ENCODE measurements at regions not wholly inside any gene's neighbourhood (a gene's known extent, or its start where the extent isn't known, plus 50 kb on each side); places are given as distances from the start of the nearest gene placed in this dataset.

- DNase-seq, result no peak
Observed at GRCh38 chr5:123827811-123828210, 315.8 kb downstream of the CSNK1G3 start.

GRCh38 chr5:123819833-123820232 is 307.9 kb downstream of the CSNK1G3 start:
- DNase-seq, result no peak

GRCh38 chr5:123819386-123819785 is 307.4 kb downstream of the CSNK1G3 start:
- no peak for DNase-seq

- no peak for DNase-seq
Observed at GRCh38 chr5:123817267-123817666, 305.3 kb downstream of the CSNK1G3 start.

- no peak for DNase-seq
Observed at GRCh38 chr5:123814801-123815470, 303.0 kb downstream of the CSNK1G3 start.

GRCh38 chr5:123813937-123814624 is 302.1 kb downstream of the CSNK1G3 start:
- no peak for DNase-seq

GRCh38 chr5:123813264-123813663 is 301.3 kb downstream of the CSNK1G3 start:
- no peak for DNase-seq

- no peak for DNase-seq
Observed at GRCh38 chr5:123811831-123812230, 299.9 kb downstream of the CSNK1G3 start.

- DNase-seq, result no peak
Observed at GRCh38 chr5:123810746-123811340, 298.9 kb downstream of the CSNK1G3 start.

GRCh38 chr5:123810253-123810652 is 298.3 kb downstream of the CSNK1G3 start:
- no peak for DNase-seq

- DNase-seq, result no peak
Observed at GRCh38 chr5:123809594-123810221, 297.7 kb downstream of the CSNK1G3 start.

- no peak for DNase-seq
Observed at GRCh38 chr5:123808461-123809380, 296.7 kb downstream of the CSNK1G3 start.

GRCh38 chr5:123807177-123807945 is 295.4 kb downstream of the CSNK1G3 start:
- DNase-seq, result no peak

GRCh38 chr5:123806644-123807043 is 294.7 kb downstream of the CSNK1G3 start:
- no peak for DNase-seq

- DNase-seq, result no peak
Observed at GRCh38 chr5:123805300-123805699, 293.3 kb downstream of the CSNK1G3 start.

GRCh38 chr5:123803359-123803758 is 291.4 kb downstream of the CSNK1G3 start:
- DNase-seq, result no peak

- no peak for DNase-seq
Observed at GRCh38 chr5:123802298-123802951, 290.4 kb downstream of the CSNK1G3 start.

- no peak for DNase-seq
Observed at GRCh38 chr5:123800640-123801039, 288.7 kb downstream of the CSNK1G3 start.

- no peak for DNase-seq
Observed at GRCh38 chr5:123795688-123796087, 283.7 kb downstream of the CSNK1G3 start.

- DNase-seq, result no peak
Observed at GRCh38 chr5:123790226-123790625, 278.2 kb downstream of the CSNK1G3 start.

GRCh38 chr5:123787635-123788034 is 275.7 kb downstream of the CSNK1G3 start:
- DNase-seq, result no peak
